HG03108 (cell line): ENCODE measurements at regions not wholly inside any gene's neighbourhood (a gene's known extent, or its start where the extent isn't known, plus 50 kb on each side); places are given as distances from the start of the nearest gene placed in this dataset.

Source experiments
- ATAC-seq: cut with Tn5 transposase; IDR thresholded peaks from one replicate; pipeline ENCODE4 v1.9.1; 2021; ENCODE audit warnings: moderate library complexity; ENCODE audit not compliant: unreplicated experiment

DNA sequence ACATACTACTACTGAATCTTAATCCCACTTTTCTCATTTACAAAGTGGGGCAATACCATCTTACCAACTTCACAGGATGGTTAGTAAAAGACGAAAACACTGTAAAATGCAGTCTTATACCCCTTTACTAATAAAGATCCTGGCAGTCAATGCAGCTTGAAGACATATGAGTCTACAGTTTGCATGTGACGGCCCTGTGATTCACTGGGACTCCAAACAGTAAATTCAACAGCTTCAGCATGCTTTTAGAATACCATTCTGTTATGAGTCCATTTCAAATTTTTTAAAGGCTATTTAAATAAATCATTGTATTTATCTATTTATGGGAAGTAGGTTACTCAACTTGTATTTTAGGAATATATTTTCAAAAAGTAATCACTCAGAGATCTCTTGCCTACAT is 629.1 kb downstream of the LIG4 start:
- no peak for ATAC-seq

DNA sequence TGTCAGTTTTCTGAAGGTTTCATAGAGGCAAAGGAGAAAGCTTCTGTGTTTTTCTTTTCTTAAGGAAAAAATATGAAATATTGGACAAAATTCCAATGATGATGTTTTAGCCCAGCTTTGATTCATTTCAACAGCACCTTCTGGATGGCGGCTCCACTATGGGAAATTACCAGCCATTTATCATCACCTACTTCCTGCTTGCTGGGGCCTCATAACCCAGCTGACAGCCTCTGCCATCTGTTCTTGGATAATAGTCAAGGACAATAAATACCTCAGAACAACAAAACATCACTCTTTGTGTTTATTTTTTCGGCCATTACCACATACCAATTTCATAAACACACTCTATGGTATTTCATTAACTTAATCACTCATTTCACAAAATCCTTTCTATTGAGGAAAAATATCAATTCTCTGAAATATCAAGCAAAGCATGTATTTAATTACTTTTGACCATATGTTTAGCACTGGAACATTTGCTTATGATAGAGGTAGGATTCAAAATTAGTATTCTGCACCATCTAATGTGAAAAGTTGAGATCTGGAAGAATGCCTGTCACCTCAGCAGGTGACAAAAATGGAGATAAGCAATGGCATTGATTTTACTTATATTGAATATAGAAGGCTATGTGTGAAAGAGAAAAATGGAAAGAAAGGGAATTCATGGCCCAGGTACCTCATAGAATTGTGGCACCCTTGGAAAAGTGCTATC is 629.7 kb downstream of the LIG4 start:
- ATAC-seq, result no peak

DNA sequence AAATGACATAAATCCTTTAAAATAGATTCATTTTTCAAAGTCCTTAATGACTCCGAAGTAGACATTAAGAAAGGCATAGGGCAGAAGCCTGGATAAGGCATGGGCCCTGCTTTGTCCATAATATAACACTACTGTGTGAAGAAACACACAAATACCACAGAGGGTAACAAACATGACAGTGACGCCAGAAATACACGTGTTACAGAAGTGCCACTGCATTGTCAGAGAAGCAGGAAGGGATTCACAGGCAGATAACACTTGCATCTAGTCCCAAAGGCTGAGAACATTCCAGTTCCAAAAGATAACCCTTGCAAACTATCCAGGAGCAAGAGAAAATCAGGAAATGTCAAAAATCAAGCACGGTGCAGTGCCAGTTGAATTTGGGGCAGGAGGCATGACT is 633.2 kb downstream of the LIG4 start:
- no peak for ATAC-seq

DNA sequence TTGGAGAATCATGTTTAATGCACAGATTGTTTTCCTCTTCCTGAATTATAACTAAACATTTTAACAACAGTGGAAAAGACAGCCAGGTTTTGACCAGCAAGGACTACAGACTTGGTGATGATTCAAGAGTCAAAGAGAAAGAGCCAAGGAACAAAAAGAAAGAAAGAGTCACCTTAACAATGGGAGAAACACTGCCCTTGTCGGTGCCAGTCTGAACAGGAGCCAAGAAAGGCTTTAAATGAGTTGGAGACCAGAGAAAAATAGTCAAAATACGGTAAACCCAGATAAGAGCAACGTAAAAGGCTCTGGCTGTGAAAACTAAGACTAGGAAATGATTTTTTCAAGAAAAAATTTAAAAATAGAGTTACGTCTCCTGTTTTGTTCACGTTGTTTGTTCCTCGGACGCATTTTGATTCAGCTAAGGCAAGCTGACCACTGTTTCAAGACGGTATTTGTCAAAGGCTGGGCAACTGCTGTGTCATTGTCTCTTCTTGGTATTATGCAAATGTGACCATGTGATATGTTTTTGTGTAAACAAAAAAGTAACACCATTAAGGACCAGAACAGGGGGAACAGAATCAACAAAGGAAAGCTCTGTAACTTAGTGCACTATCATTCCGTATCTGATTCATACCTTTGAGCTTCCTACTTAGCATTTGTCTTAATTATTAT is 634.5 kb downstream of the LIG4 start:
- ATAC-seq, result no peak

DNA sequence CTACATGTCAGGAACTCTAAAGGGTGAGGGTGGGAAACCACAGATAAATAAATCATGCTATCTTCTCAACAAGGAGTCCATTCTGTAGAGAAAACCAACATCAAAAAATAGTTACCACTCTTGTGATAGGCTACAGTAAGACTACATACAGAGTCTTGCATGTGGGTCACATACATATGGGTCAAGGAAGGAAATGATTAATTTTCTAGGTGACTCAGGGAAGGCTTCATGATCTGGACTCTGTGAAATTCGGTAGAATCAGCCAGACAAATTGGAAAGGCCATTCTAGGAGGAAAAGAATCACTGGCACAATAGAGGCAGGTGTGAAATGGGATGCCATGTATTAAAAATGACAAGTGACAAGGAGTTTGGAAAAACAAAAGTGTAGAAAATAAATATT is 638.9 kb downstream of the LIG4 start:
- no peak for ATAC-seq

DNA sequence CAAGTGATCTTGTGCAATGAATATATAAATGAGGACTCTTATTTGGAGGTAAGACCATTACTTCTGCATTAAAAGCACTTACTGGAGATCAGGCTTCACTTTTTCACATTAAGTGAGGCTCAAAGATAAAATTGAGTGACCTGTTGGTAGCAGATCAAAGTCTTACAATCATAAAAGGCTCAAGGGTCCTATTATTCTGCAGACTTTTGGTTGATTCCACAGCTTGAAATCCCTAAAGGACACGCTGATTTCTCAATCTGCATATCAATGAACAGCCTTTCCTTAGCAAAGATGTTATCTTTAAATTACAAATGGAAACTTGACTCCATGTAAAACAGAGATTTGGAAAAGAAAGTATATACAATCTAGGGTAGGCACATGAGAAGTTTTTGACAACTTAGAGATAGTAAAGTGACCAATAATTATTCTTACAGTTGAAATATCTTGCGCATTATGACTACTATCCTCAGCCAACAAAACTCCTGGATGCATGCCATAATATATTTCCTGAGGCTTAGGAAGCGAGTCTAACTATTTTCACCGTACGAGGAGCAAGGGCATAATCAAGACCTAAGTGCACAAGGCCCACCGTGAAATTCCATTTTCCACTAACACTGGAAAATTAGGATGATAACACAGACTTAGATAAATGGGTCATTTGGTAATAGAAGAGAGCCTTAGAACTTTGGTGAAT is 640.7 kb downstream of the LIG4 start:
- ATAC-seq, result no peak

DNA sequence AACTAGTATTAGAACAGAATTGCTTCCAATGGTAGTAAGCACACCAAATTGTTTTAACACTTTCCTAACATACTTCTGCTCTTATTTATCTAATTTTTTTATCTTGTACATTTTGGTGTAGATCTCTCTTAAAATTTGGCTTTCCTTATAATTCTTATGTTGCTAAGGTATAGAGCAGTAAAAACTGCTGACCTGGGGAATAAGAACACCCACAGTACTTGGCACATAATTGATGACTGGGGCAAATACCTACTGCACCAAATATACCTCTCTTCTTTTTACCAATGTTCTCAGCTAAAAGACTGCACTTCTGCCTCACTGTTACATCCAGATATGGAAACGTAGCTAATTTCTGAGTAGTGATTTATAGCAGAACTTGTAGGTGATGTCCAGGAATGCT is 642.2 kb downstream of the LIG4 start:
- ATAC-seq, result no peak

DNA sequence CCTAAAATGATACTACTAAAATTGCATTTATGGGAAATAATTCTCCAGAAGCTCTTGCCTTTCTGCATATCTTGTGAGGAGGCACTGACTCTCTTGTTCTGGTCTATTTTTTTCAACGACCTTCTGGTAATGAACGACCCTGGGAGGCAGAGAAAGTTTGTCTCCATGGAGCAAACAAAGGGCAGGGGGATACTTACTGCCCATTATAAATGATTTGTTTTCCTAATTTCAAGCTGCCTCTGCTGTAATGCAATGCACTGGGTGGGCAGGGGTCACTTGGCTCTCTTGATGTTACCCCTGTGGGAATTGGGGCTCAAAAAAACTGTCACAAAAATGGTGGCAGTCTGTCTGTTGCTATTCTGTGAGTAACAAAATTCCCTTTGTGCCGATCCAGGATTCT is 643.2 kb downstream of the LIG4 start:
- no peak for ATAC-seq

DNA sequence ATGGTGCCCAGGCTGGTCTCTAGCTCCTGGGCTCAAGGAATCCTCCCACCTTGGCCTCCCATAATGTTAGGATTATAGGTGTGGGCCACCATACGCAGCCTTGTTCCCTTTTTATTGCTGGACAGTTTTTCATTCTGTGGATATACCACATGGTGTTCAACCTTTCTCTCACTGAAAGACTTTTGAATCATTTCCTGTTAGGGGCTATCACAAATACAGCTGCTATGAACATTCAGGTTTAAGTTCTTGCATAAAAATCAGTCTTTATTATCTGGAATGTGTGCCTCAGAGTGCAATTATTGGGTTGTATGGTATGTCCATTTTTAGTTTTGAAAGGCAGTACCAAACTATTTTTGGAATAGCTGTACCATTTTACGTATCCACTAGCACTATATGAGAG is 647.2 kb downstream of the LIG4 start:
- no peak for ATAC-seq

DNA sequence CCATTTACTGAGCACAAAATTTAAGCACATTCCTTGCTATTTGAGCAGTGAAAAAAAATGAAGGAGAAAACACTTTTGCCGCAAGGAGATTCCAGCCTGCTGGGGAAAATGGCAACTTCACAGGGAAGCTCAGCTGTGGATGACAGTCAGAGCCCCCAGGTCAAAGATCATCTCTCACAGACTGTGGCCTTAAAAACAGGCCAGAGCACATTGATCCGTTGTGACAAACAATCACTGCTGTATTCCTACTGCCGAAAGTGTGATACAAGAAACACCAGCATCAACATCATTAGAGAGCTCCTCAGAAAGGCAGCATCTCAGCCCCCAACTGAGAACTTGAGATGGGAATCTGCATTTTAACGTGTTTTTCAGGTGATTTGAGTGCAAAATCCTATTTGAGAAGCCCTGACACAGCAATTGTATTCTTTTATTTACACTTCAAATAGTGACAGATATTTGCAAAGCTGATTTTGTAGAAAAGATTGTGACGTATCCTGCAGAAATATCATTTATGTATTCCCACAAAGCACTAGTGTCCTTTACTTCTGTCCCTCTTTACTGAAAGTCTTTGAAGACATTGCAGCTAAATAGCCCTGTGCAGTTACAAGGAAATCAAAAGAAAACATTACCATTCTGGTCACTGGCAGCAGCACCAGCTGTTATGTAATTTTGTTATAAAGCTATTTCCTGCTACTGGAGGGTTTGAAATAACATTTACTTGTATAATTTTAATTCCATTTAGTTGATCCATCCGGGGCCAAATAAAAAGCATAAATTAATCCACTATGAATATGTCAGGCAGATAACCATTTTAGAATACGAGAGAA is 652.0 kb downstream of the LIG4 start:
- no peak for ATAC-seq

DNA sequence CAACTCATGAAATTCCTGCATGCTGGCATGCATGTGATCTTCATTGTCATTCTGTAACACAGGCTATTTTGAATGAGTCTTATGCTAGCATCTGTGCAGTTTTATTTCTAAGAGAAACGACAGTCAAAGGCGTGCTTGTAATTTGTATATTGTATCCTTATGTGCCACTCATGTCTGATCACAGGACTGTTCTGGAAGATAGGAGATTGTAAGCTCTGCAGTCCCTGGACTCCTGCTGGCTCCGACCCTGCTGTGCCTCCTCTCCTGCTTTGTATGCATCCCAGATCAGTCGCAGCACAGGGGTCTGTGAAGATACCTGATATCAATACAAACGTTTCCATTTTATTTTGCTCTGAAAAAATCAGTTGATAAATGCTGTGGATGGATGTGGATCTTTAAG is 653.1 kb downstream of the LIG4 start:
- no peak for ATAC-seq

DNA sequence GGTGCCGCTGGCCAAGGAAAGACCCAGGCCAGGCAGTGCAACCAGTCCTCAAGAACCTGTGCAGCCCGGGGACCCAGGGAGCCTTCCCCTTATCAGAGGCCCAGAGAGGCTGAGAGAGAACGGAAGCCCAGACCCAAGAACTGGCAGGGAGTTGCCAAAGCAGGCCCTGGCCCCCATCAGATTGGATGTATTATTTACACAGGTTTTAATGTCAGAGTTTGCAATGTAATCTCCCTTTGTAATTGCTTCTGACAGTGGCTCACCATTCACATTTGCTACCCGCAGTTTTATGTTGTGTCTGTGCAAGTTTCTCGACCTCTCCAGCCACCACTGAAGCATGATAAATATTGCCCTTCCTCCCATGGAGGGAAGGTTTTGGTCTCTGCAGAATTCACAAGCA is 660.9 kb downstream of the LIG4 start:
- no peak for ATAC-seq

DNA sequence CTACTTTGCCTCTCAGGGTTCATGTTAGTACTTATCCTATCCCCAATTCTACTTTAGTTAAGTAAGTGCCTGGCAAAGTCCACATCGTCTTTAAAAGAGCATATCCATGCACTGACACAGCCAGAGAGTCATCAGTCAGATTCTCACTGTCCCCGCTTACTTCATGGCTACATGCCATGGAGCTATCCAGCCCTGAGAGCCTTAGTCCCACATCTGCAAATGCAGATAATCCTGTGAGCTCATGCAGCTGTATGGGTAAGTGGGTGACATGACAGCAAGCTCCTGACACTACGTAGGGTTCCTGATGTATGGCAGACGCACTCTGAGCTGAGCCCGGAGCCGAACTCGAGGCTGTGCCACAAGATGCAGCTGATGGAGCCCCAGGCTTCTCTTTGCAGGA is 661.5 kb downstream of the LIG4 start:
- no peak for ATAC-seq

DNA sequence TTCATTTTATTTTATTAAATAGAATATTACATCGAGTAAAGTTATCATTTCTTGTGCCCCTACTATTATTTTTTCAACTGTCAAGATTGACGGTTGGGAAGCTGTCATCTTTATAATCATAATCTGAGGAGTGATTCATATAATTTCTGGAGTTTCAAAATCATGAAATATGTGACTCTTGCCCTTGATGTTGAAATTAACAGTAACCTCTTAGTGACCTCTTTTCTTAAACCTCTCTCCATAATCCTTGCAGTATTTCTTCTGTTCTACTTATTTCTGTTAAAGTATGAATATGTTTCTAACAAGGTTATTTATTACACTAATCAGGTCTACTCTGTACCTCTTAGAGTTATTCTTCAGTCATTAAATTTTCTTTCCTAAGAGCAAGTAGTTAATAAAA is 663.8 kb downstream of the LIG4 start:
- no peak for ATAC-seq

DNA sequence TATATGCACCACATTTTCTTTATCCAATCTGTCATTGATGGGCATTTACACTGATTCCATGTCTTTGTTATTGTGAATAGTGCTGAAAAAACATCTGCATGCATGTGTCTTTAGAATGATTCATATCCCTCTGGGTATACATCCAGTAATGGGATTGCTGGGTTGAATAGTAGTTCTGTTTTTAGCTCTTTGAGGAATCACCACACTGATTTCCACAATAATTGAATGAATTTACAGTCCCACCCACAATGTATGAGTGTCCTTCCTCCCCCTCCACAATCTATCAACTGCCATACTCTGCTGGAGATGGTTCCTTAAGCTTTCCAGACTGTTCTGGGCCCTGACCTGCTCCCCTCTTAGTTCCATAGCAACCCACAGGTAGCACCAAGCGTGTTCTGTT is 667.0 kb downstream of the LIG4 start:
- no peak for ATAC-seq

DNA sequence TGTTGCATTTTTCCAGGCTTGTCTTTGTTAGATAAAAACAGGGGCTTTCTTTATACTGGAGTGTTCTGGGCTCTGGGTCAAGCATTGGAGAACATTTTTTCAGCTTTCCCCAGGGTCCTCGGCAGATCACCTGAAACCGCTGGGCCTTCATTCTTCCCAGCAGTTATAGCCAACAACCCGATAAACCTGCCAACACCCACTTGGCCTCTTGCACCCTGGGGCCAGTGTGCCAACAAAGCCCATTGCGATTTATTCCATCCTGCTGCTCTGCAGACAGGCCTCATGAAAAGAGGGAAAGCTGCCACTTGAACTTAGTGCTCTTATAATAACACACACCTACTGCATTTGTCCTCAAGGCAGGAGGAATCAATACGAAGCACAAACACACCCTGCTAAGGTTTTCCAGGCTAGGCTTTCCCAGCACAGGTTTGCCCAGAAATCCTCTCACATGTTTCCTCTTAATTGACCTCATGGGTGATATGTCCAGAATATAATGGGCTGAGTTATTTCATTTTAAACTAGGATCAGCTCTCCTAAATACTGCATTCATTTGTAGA is 669.3 kb downstream of the LIG4 start:
- no peak for ATAC-seq

DNA sequence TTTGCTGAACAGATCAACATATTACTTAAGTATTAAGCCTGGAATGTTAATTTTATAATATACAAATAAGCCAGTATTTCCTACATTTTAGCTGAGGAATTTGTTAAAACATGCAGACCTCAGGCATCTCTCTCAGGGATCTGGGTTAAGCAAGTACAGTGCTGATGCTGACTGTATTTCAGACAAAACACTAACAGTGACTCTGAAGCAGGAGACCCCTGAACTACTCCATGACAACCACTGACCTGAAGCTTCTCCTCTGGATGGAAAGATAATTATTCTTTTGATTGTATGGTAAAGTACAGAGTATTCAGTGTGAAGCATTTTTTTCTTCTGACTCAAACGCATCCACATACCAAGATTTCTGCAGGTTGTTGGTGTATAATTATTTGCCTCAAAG is 680.8 kb downstream of the LIG4 start:
- no peak for ATAC-seq

DNA sequence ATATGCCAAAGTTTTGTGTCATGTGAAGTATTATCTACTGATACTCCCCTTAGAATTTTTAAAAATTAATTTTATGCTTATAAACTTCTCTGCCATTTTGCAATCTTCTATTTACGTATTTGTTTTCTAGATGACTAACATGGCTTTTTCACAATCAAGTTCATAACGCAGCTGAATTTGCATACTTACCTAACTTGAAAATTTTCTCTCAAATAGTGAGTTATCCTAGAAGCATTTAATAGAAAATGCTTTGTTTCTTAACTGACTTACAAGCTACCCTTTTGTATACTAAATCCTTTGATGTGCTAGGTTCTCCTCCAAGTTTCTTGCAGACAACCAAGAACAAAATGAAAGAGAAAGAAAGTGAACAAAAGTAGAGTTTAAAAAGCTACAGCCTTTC is 683.5 kb downstream of the LIG4 start:
- ATAC-seq, result no peak

DNA sequence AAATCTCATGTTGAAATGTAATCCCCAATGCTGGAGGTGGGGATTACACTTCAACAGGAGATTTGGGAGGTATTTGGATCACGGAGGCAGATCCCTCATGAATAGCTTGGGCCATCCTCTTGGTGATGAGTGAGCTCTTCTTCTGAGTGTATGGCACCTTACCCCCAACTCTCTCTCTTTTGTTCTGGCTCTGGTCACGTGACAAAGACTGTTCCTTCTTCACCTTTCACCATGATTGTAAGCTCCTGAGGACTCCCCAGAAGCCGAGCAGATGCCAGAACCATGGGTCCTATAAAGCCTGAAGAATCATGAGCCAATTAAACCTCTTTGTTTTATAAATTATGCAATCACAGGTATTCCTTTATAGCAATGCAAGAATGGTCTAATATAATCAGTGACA is 684.2 kb downstream of the LIG4 start:
- no peak for ATAC-seq

DNA sequence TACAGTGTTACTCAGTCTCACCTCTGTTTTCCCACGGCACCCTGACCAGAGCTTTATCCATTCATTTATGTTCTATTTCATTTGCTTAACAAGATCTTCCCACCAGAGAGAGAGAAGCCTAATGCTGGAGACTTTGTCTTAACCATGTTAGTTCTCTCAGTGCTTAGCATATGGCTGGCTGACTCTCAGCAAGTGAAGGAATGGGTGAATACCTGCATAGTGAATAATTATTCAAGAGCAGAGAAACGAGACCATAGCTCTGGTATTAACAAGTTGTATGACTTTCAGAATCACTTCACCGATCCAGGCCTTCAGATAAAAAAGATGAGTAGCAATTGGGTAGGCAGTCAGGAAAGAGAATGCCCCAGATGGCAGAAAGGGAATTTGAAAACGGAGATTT is 686.3 kb downstream of the LIG4 start:
- ATAC-seq, result no peak

DNA sequence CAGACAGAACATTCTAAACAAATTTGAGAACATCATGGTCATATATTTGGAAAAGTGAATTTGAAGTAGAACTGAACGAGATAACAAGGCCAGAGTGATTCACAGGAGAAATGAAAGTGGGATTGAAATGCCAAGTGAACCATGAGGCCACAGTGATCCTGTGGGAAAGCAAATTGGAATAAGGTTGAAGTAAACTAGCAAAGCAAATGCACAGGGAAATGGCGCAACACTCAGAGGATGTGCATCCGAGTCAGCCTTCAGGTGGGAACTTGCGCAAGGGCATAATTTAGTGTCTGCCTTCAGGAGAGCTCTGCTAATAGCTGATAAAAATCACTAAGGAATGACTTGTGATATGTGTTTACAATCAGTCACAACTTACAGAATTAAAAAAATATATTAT is 696.6 kb downstream of the LIG4 start:
- no peak for ATAC-seq
